Natural killer cell (primary cell): ENCODE measurements at regions not wholly inside any gene's neighbourhood (a gene's known extent, or its start where the extent isn't known, plus 50 kb on each side); places are given as distances from the start of the nearest gene placed in this dataset.
"Not testable (repeated sequence)": the region's sequence is repeated elsewhere in the genome, so short reads cannot be mapped to it uniquely, and the experiment has no call there.

Experiments used
- ATAC-seq, 3 donors: fragments of 150-1000 bp in 2 of 3; fragments of 200-7000 bp in 1 of 3; cut with Tn5 transposase; 1 replicate in 1 of 3; 2 replicates in 2 of 3; pipeline ENCODE4 v1.10.0; 2021; ENCODE audit warnings: mild to moderate bottlenecking in 2 of 3, moderate library complexity in 2 of 3
- DNase-seq, 2 donors: peaks; one replicate each; pipeline versions ENCODE4 v3.0.0 to v3.0.0-alpha.2; 2013 to 2021; ENCODE audit warnings: mixed read lengths in 1 of 2
- H3K27ac ChIP-seq: one replicate; pipeline ENCODE4 v1.5.1; 2013; ENCODE audit warnings: mild to moderate bottlenecking, low read length
- H3K27me3 ChIP-seq: one replicate; pipeline ENCODE4 v1.6.1; 2013; ENCODE audit warnings: low read length; ENCODE audit not compliant: control insufficient read depth, insufficient read depth
- H3K36me3 ChIP-seq: one replicate; pipeline ENCODE4 v1.6.1; 2013; ENCODE audit warnings: low read length; ENCODE audit not compliant: control insufficient read depth, insufficient read depth
- H3K4me1 ChIP-seq: one replicate; pipeline ENCODE4 v1.6.1; 2013; ENCODE audit warnings: low read length; ENCODE audit not compliant: control insufficient read depth, insufficient read depth
- H3K4me3 ChIP-seq: one replicate; pipeline ENCODE4 v1.5.1; 2013; ENCODE audit warnings: low read length
- H3K9me3 ChIP-seq: one replicate; pipeline ENCODE4 v1.6.1; 2013; ENCODE audit warnings: low read length; ENCODE audit not compliant: control insufficient read depth, insufficient read depth
- H3K27ac Mint-ChIP-seq, 2 donors: one replicate each; pipeline ENCODE4 v1.8.0; 2022; ENCODE audit warnings: mild to moderate bottlenecking in 2 of 2, mixed read lengths in 2 of 2, moderate library complexity in 1 of 2
- H3K27me3 Mint-ChIP-seq, 2 donors: one replicate each; pipeline ENCODE4 v1.8.0; 2022; ENCODE audit warnings: low read depth in 2 of 2, mixed read lengths in 2 of 2
- H3K36me3 Mint-ChIP-seq: one replicate; pipeline ENCODE4 v1.8.0; 2022; ENCODE audit warnings: mixed read lengths
- H3K4me1 Mint-ChIP-seq, 2 donors: one replicate each; pipeline ENCODE4 v1.8.0; 2022; ENCODE audit warnings: mixed read lengths in 2 of 2
- H3K4me3 Mint-ChIP-seq: one replicate; pipeline ENCODE4 v1.8.0; 2022; ENCODE audit warnings: mild to moderate bottlenecking, moderate library complexity, mixed read lengths
- H3K9me3 Mint-ChIP-seq, 2 donors: one replicate each; pipeline ENCODE4 v1.8.0; 2022; ENCODE audit warnings: mixed read lengths in 2 of 2
- CTCF ChIP-seq: fragments of 200-600 bp; IDR thresholded peaks from one replicate; pipeline ENCODE4 v1.8.0; 2022; ENCODE audit warnings: antibody characterized with exemption
- WGBS: methylation state at CpG from one replicate; pipeline ENCODE4 v1.1.7; 2013; ENCODE audit warnings: missing lambda C conversion rate; ENCODE audit not compliant: insufficient coverage; 5-methylcytosine and 5-hydroxymethylcytosine counted together
- intact Hi-C: fragments of 100-400 bp; cut with micrococcal nuclease; formaldehyde crosslinking; loops from one replicate; pipeline ENCODE4 v1.14.2; 2022

GRCh38 chr6:94713446-94713845 lies 863.9 kb upstream of the MANEA start:
- ATAC-seq (no peak), DNase-seq (no peak)
- no peaks in the 10 kb centered on the region for H3K4me1 ChIP-seq
- no peaks in the 10 kb centered on the region for H3K27me3 ChIP-seq
- no peaks in the 10 kb centered on the region for H3K36me3 ChIP-seq
- no peaks in the 10 kb centered on the region for H3K4me1 Mint-ChIP-seq
- H3K27me3 Mint-ChIP-seq: no peaks in the 10 kb centered on the region
- no peaks in the 10 kb centered on the region for H3K9me3 ChIP-seq
- intact Hi-C loops: no loop called here
- peaks cover 6% of the 10 kb centered on the region for H3K36me3 Mint-ChIP-seq
- no peak for TF ChIP-seq CTCF
- H3K4me3 ChIP-seq: no peak overlapping the region
- H3K4me3 Mint-ChIP-seq: no peak overlapping the region
- H3K27ac Mint-ChIP-seq: no peak overlapping the region
- peaks cover 11 to 25% of the 10 kb centered on the region in 2 donors for H3K9me3 Mint-ChIP-seq
- no peak overlapping the region for H3K27ac ChIP-seq
- WGBS: 100% methylated on average over 1 of the region's 1 CpG

GRCh38 chr6:94698773-94699172 lies 878.6 kb upstream of the MANEA start:
- H3K9me3 Mint-ChIP-seq: peaks cover 9% of the 10 kb centered on the region in 2 donors
- H3K36me3 ChIP-seq: no peaks in the 10 kb centered on the region
- no peak for DNase-seq
- H3K4me3 ChIP-seq: no peak overlapping the region
- H3K4me1 ChIP-seq: no peaks in the 10 kb centered on the region
- H3K27ac Mint-ChIP-seq: no peak overlapping the region
- 64% methylated on average over 1 of the region's 1 CpG for WGBS
- no peak overlapping the region for H3K27ac ChIP-seq
- H3K36me3 Mint-ChIP-seq: no peaks in the 10 kb centered on the region
- no peaks in the 10 kb centered on the region for H3K4me1 Mint-ChIP-seq
- ATAC-seq: no peak
- no peaks in the 10 kb centered on the region for H3K27me3 Mint-ChIP-seq
- no peaks in the 10 kb centered on the region for H3K27me3 ChIP-seq
- no peak overlapping the region for H3K4me3 Mint-ChIP-seq
- TF ChIP-seq CTCF: no peak
- H3K9me3 ChIP-seq: no peaks in the 10 kb centered on the region
- intact Hi-C loops: no loop called here

GRCh38 chr6:94687255-94687654 lies 890.1 kb upstream of the MANEA start:
- H3K4me1 Mint-ChIP-seq, intact Hi-C loops, H3K4me3 Mint-ChIP-seq, DNase-seq, H3K27me3 ChIP-seq, H3K36me3 Mint-ChIP-seq, ATAC-seq, H3K27ac Mint-ChIP-seq, H3K9me3 ChIP-seq, H3K36me3 ChIP-seq, H3K4me3 ChIP-seq, H3K4me1 ChIP-seq, H3K9me3 Mint-ChIP-seq, H3K27ac ChIP-seq, H3K27me3 Mint-ChIP-seq: not testable (repeated sequence)
- WGBS: 84% methylated on average over 5 of the region's 6 CpGs

- H3K9me3 ChIP-seq: no peaks in the 10 kb centered on the region
- Mint-ChIP-seq H3K36me3 (peaks cover 14% of the 10 kb centered on the region), H3K4me3 (no peak overlapping the region), H3K27me3 (no peaks in the 10 kb centered on the region), H3K4me1 (no peaks in the 10 kb centered on the region), H3K27ac (no peak overlapping the region), H3K9me3 (peaks cover 11 to 13% of the 10 kb centered on the region in 2 donors)
- intact Hi-C loops: no loop called here
- 100% methylated on average over 1 of the region's 3 CpGs for WGBS
- no peak for TF ChIP-seq CTCF
- no peaks in the 10 kb centered on the region for H3K4me1 ChIP-seq
- H3K36me3 ChIP-seq: no peaks in the 10 kb centered on the region
- H3K27me3 ChIP-seq: no peaks in the 10 kb centered on the region
- no peak overlapping the region for H3K4me3 ChIP-seq
- no peak for DNase-seq
- H3K27ac ChIP-seq: no peak overlapping the region
- ATAC-seq: no peak
Observed at GRCh38 chr6:94683409-94683808, 893.9 kb upstream of the MANEA start.
